CD14-positive monocyte (primary cell): ENCODE measurements at regions not wholly inside any gene's neighbourhood (a gene's known extent, or its start where the extent isn't known, plus 50 kb on each side); places are given as distances from the start of the nearest gene placed in this dataset.

Experiments
- DNase-seq, 3 donors: peaks; one replicate each; pipeline ENCODE4 v3.0.0-alpha.2; 2011 to 2022
- H2AFZ ChIP-seq: 2 replicates; pipeline ENCODE4 v1.6.0; 2012; ENCODE audit warnings: mild to moderate bottlenecking, low read depth, low read length, inconsistent platforms; ENCODE audit not compliant: insufficient read depth, poor library complexity, severe bottlenecking
- H3K27ac ChIP-seq, 2 donors: 1 replicate in 1 of 2; 2 replicates in 1 of 2; pipeline ENCODE4 v1.5.1; 2012 to 2013; ENCODE audit warnings: low read length in 2 of 2, control low read depth in 1 of 2, inconsistent platforms in 1 of 2, low read depth in 1 of 2, mild to moderate bottlenecking in 1 of 2
- H3K27me3 ChIP-seq, 2 donors: one replicate each; pipeline versions ENCODE4 v1.6.0 to v1.6.1; 2011 to 2013; ENCODE audit warnings: low read length in 2 of 2; ENCODE audit not compliant: control insufficient read depth in 2 of 2, insufficient read depth in 2 of 2
- H3K36me3 ChIP-seq, 2 donors: replicated peaks in 1 of 2; 1 replicate in 1 of 2; 2 replicates in 1 of 2; pipeline versions ENCODE4 v1.5.1 to v1.6.1; 2012 to 2013; ENCODE audit warnings: low read length in 2 of 2, control low read depth in 1 of 2, inconsistent platforms in 1 of 2, mild to moderate bottlenecking in 1 of 2; ENCODE audit not compliant: insufficient read depth in 2 of 2, control insufficient read depth in 1 of 2
- H3K4me1 ChIP-seq, 2 donors: 1 replicate in 1 of 2; 2 replicates in 1 of 2; pipeline versions ENCODE4 v1.5.1 to v1.6.1; 2012 to 2013; ENCODE audit warnings: low read length in 2 of 2, control low read depth in 1 of 2, inconsistent platforms in 1 of 2, mild to moderate bottlenecking in 1 of 2, moderate library complexity in 1 of 2; ENCODE audit not compliant: insufficient read depth in 2 of 2, control insufficient read depth in 1 of 2
- H3K4me2 ChIP-seq: replicated peaks from 2 replicates; pipeline ENCODE3; 2012; ENCODE audit warnings: low read length, moderate library complexity, mild to moderate bottlenecking; ENCODE audit not compliant: poor library complexity, severe bottlenecking; ENCODE audit errors: extremely low read depth
- H3K4me3 ChIP-seq, 3 experiments: fragments of 200-600 bp in 1 of 3; sonication (generic) in 1 of 3; replicated peaks in 1 of 3; 1 replicate in 2 of 3; 2 replicates in 1 of 3; pipeline ENCODE4 v1.5.1; 2011 to 2013; ENCODE audit warnings: low read length in 3 of 3, mild to moderate bottlenecking in 3 of 3, control low read depth in 2 of 3, low read depth in 2 of 3, inconsistent platforms in 1 of 3, moderate library complexity in 1 of 3
- H3K79me2 ChIP-seq: 2 replicates; pipeline ENCODE4 v1.6.0; 2012; ENCODE audit warnings: mild to moderate bottlenecking, control low read depth, inconsistent platforms, low read length, moderate library complexity; ENCODE audit not compliant: insufficient read depth
- H3K9ac ChIP-seq: 2 replicates; pipeline ENCODE4 v1.6.0; 2017; ENCODE audit warnings: low read length, mild to moderate bottlenecking; ENCODE audit not compliant: insufficient read depth, poor library complexity, severe bottlenecking
- H3K9me3 ChIP-seq, 2 donors: replicated peaks in 1 of 2; 1 replicate in 1 of 2; 2 replicates in 1 of 2; pipeline versions ENCODE4 v1.5.1 to v1.6.1; 2012 to 2013; ENCODE audit warnings: low read length in 2 of 2, control low read depth in 1 of 2; ENCODE audit not compliant: control insufficient read depth in 1 of 2, insufficient read depth in 1 of 2
- H4K20me1 ChIP-seq: 2 replicates; pipeline ENCODE4 v1.6.0; 2012; ENCODE audit warnings: mild to moderate bottlenecking, low read length, control low read depth, moderate library complexity; ENCODE audit not compliant: insufficient read depth
- H3K27ac Mint-ChIP-seq, 7 donors: one replicate each; pipeline ENCODE4 v1.8.0; 2020; ENCODE audit warnings: mild to moderate bottlenecking in 7 of 7, mixed read lengths in 7 of 7, moderate library complexity in 6 of 7, inconsistent platforms in 2 of 7
- H3K27me3 Mint-ChIP-seq, 3 donors: one replicate each; pipeline ENCODE4 v1.8.0; 2021 to 2022; ENCODE audit warnings: low read depth in 3 of 3, mild to moderate bottlenecking in 3 of 3, mixed read lengths in 3 of 3, moderate library complexity in 3 of 3, inconsistent platforms in 1 of 3
- H3K36me3 Mint-ChIP-seq, 2 donors: one replicate each; pipeline ENCODE4 v1.8.0; 2020; ENCODE audit warnings: mixed read lengths in 2 of 2, inconsistent platforms in 1 of 2, mild to moderate bottlenecking in 1 of 2
- H3K4me1 Mint-ChIP-seq: one replicate; pipeline ENCODE4 v1.8.0; 2020; ENCODE audit warnings: mild to moderate bottlenecking, mixed read lengths
- H3K4me3 Mint-ChIP-seq, 2 donors: one replicate each; pipeline ENCODE4 v1.8.0; 2020; ENCODE audit warnings: mild to moderate bottlenecking in 2 of 2, mixed read lengths in 2 of 2, moderate library complexity in 1 of 2
- H3K9me3 Mint-ChIP-seq, 7 donors: one replicate each; pipeline ENCODE4 v1.8.0; 2020 to 2022; ENCODE audit warnings: mixed read lengths in 7 of 7, mild to moderate bottlenecking in 6 of 7, moderate library complexity in 6 of 7, inconsistent platforms in 2 of 7
- WGBS: methylation state at CpG from one replicate; pipeline ENCODE4 v1.1.5; 2013; ENCODE audit warnings: missing lambda C conversion rate; ENCODE audit not compliant: insufficient coverage; 5-methylcytosine and 5-hydroxymethylcytosine counted together
- intact Hi-C, 2 donors: fragments of 100-400 bp; cut with micrococcal nuclease; formaldehyde crosslinking; loops; one replicate each; pipeline versions ENCODE4 v1.15.0 to v1.15.1; 2023
- TF ChIP-seq, protein P1 (sequence below): fragments of 200-600 bp; IDR thresholded peaks from one replicate; pipeline ENCODE4 v1.8.0; 2022; ENCODE audit warnings: antibody characterized with exemption, mild to moderate bottlenecking

DNA sequence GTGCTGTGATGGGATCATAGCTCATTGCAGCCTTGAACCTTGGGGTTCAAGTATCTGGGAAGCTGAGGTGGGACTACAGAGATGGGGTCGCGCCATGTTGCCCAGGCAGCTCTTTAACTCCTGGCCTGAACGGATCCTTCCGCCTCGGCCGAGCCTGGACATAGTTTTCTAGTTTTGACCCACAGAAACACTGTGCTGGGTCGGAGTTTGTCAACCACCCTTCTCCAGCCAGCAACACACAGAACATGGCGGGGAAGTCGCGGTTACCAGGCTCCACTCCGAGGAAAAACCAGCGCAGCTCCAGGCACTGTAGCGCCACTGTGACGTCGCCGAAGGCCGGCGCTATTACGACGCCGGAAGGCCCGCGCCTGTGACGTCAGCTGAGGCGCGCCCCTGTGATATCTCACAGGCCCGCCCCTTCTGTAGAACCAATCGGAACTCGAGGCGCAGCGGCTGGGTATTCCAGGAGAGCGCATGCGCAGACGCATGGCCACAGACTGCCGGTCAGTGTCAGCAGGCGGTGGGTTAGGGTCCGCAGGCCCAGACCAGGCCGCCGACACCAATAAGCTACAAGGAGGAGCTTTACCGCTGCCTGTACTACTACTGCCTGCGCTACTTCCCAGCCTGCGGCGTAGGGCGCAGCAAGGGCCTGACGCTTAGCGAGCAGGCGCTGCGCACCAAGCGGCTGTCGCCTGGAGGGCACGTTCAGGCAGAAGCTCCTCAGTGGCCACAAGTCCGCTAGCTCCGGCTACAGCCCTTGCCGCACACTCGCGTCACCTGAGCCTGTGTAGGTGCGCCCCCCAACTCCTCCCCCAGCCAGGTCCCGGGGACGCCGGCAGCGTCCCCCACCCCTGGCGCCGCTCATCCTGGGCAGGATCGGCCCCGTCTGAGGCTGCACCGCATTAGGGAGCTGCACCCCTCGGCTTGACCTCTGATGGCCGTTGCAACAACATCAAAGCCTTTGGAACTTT, 135.2 kb upstream of the KCTD7 start:
- peak; percentile 98 for DNase-seq
- H3K9me3 Mint-ChIP-seq: peaks cover 0 to 4% (median 0%) of the 10 kb centered on the region in 7 donors
- H3K4me1 Mint-ChIP-seq: peaks cover 22% of the 10 kb centered on the region
- peaks cover 0 to 7% (median 2%) of the 10 kb centered on the region in 3 donors for H3K27me3 Mint-ChIP-seq
- H3K27ac Mint-ChIP-seq: peak overlapping the region; percentile 97 to 99 (median 98)
- no peaks in the 10 kb centered on the region for H3K9me3 ChIP-seq
- WGBS: under 1% methylated on average over 60 of the region's 68 CpGs
- H3K27me3 ChIP-seq: no peaks in the 10 kb centered on the region
- TF ChIP-seq, protein P1, sequence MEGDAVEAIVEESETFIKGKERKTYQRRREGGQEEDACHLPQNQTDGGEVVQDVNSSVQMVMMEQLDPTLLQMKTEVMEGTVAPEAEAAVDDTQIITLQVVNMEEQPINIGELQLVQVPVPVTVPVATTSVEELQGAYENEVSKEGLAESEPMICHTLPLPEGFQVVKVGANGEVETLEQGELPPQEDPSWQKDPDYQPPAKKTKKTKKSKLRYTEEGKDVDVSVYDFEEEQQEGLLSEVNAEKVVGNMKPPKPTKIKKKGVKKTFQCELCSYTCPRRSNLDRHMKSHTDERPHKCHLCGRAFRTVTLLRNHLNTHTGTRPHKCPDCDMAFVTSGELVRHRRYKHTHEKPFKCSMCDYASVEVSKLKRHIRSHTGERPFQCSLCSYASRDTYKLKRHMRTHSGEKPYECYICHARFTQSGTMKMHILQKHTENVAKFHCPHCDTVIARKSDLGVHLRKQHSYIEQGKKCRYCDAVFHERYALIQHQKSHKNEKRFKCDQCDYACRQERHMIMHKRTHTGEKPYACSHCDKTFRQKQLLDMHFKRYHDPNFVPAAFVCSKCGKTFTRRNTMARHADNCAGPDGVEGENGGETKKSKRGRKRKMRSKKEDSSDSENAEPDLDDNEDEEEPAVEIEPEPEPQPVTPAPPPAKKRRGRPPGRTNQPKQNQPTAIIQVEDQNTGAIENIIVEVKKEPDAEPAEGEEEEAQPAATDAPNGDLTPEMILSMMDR: peak; percentile 24
- H3K79me2 ChIP-seq: no peaks in the 10 kb centered on the region
- H3K36me3 Mint-ChIP-seq: peaks cover 3 to 7% of the 10 kb centered on the region in 2 donors
- H3K4me3 Mint-ChIP-seq: peak overlapping the region; percentile 80 to 89
- H3K9ac ChIP-seq: peak overlapping the region; percentile 81
- intact Hi-C loops: loop anchor here (5.0 to 10.0 kb wide), 3 partner anchors 289 to 739 kb away; partner anchors contain the start of genes GUSB (in 1 of the 2) and TPST1 (in 1 of the 2)
- peak overlapping the region; percentile 54 to 75 (median 73) for H3K4me3 ChIP-seq
- H3K4me2 ChIP-seq: peak overlapping the region; percentile 77
- H3K27ac ChIP-seq: peak overlapping the region; percentile 83 to 97
- peaks cover 13 to 23% of the 10 kb centered on the region in 2 donors for H3K4me1 ChIP-seq
- no peaks in the 10 kb centered on the region for H4K20me1 ChIP-seq
- H3K36me3 ChIP-seq: no peaks in the 10 kb centered on the region
- peak overlapping the region; percentile 91 for H2AFZ ChIP-seq

DNA sequence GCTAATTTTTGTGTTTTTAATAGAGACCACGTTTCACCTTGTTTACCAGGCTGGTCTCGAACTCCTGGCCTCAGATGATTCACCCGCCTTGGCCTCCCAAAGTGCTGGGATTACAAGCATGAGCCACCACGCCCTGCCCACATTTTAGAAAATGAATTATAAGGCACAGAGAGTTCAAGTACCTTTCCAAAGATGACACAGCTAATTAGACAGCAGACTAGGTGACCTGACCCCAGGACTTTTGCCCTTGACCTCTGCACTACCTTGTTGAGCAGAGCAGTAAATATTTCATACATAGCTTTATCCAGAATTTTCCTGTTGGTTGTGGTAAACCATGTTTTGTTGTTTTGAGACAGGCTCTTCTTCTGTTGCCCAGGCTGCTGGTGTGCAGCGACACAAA, 131.3 kb upstream of the KCTD7 start:
- H3K4me3 ChIP-seq: no peak overlapping the region
- no peak overlapping the region for H2AFZ ChIP-seq
- peaks cover 13 to 23% of the 10 kb centered on the region in 2 donors for H3K4me1 ChIP-seq
- H3K4me1 Mint-ChIP-seq: peaks cover 19% of the 10 kb centered on the region
- no peak overlapping the region for H3K4me2 ChIP-seq
- peaks cover 2 to 9% (median 2%) of the 10 kb centered on the region in 3 donors for H3K27me3 Mint-ChIP-seq
- no peak for DNase-seq
- H3K9ac ChIP-seq: no peak overlapping the region
- H3K9me3 ChIP-seq: no peaks in the 10 kb centered on the region
- TF ChIP-seq, protein P1: no peak
- WGBS: 92% methylated on average over 5 of the region's 5 CpGs
- H4K20me1 ChIP-seq: no peaks in the 10 kb centered on the region
- no peaks in the 10 kb centered on the region for H3K79me2 ChIP-seq
- H3K9me3 Mint-ChIP-seq: peaks cover 0 to 4% (median 0%) of the 10 kb centered on the region in 7 donors
- no peak overlapping the region for H3K4me3 Mint-ChIP-seq
- H3K27me3 ChIP-seq: no peaks in the 10 kb centered on the region
- H3K36me3 Mint-ChIP-seq: peaks cover 0 to 3% of the 10 kb centered on the region in 2 donors
- peak overlapping the region; percentile 8 to 81 (median 56) for H3K27ac Mint-ChIP-seq
- peak overlapping the region in 1 of 2 donors; percentile 31 for H3K27ac ChIP-seq
- no peaks in the 10 kb centered on the region for H3K36me3 ChIP-seq
- intact Hi-C loops: loop anchor here (10.0 kb wide), 2 partner anchors 293 to 743 kb away; partner anchors contain the start of gene TPST1 (in 1 of the 2)
